HG03439 (cell line): ENCODE measurements at regions not wholly inside any gene's neighbourhood (a gene's known extent, or its start where the extent isn't known, plus 50 kb on each side); places are given as distances from the start of the nearest gene placed in this dataset.
"Not testable (repeated sequence)": the region's sequence is repeated elsewhere in the genome, so short reads cannot be mapped to it uniquely, and the experiment has no call there.

Source experiments
- ATAC-seq: cut with Tn5 transposase; IDR thresholded peaks from one replicate; pipeline ENCODE4 v1.9.1; 2021; ENCODE audit warnings: mild to moderate bottlenecking, moderate library complexity; ENCODE audit not compliant: unreplicated experiment

DNA sequence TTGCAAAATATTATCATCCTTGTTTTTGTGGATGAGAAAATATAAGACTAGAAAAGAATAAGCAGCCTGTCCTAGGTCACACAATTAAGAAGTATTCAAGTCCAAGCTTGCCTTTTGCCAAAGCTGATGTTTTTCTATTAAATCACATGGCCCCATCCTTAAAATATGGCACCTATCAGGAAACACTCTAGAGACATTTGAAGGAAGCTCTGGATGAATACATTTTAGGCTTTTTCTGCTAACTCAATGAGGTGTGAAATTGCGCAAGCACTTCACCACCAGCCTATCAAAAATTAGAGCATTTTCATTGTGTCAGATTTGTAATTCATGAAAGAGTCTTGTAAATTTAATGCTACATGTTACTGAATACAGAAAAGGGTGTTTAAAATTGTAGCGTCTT, 251.1 kb upstream of the MAD2L1 start:
- ATAC-seq: no peak

- no peak for ATAC-seq
Observed at GRCh38 chr4:120316416-120316815, 249.8 kb upstream of the MAD2L1 start.

GRCh38 chr4:120314969-120315368, 248.3 kb upstream of the MAD2L1 start:
- ATAC-seq: no peak

- no peak for ATAC-seq
Observed at GRCh38 chr4:120304801-120305200, 238.2 kb upstream of the MAD2L1 start.

DNA sequence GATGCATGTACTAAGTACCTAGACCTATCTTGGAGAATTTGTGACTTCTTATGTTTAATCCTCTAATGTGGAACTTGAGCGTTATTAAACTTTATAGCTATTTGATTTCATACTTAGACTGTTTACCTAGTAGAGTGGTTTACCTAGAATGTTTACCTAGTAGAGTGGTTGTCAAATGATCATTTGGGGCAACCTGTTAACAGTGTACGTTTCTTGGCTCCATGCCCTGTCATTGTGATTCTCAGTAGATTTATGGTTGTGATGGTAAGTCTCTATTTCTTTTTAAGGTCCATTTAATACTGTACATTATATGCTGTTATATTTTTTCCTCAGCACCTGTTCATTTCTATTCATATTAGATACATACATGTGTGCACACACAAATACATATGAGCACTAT, 233.0 kb upstream of the MAD2L1 start:
- ATAC-seq: no peak

GRCh38 chr4:120293341-120293740, 226.7 kb upstream of the MAD2L1 start:
- no peak for ATAC-seq

- no peak for ATAC-seq
Observed at GRCh38 chr4:120291541-120291940, 224.9 kb upstream of the MAD2L1 start.

GRCh38 chr4:120290553-120290952, 223.9 kb upstream of the MAD2L1 start:
- no peak for ATAC-seq

GRCh38 chr4:120286813-120287212, 220.2 kb upstream of the MAD2L1 start:
- no peak for ATAC-seq

DNA sequence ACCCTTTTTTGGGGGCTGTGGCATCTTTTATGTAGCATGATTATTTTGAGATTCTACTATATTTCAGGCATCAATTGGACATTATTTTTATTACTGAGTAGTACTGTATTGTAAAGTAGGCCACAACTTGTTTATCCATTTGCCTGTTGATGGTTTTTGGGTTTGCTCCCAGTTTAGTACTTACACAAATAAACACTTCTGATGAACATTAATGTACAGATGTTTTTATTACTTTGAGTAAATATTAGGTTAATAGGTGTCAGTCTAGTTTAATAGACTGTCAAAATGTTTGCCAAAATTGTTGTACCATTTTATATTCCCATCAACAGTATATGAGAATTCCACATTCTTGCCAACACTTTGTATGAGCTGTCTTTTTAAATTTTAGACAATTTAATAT, 214.9 kb upstream of the MAD2L1 start:
- ATAC-seq: no peak

- no peak for ATAC-seq
Observed at GRCh38 chr4:120277391-120277790, 210.7 kb upstream of the MAD2L1 start.

- no peak for ATAC-seq
Observed at GRCh38 chr4:120266602-120267001, 200.0 kb upstream of the MAD2L1 start.

DNA sequence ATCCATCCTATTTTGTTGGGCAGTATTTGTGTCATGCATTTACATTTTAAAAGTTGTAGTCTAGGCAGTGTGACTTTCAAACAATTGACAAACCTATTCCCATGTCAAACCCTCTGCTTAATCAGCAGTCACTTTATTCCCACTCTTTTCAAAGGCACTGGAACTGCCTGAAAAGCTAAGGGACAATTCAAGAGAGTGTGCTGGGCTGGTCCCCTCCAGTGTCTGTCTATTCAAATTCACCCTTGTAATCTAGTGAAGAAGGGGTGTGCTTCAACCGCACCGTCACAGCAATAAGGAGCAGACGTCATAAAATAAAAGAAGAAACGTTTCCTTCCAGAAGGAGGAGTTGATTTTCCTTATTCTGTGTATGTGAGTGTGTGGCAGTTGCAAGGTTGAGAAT, 197.0 kb upstream of the MAD2L1 start:
- no peak for ATAC-seq

- ATAC-seq: no peak
Observed at GRCh38 chr4:120261117-120261516, 194.5 kb upstream of the MAD2L1 start.

DNA sequence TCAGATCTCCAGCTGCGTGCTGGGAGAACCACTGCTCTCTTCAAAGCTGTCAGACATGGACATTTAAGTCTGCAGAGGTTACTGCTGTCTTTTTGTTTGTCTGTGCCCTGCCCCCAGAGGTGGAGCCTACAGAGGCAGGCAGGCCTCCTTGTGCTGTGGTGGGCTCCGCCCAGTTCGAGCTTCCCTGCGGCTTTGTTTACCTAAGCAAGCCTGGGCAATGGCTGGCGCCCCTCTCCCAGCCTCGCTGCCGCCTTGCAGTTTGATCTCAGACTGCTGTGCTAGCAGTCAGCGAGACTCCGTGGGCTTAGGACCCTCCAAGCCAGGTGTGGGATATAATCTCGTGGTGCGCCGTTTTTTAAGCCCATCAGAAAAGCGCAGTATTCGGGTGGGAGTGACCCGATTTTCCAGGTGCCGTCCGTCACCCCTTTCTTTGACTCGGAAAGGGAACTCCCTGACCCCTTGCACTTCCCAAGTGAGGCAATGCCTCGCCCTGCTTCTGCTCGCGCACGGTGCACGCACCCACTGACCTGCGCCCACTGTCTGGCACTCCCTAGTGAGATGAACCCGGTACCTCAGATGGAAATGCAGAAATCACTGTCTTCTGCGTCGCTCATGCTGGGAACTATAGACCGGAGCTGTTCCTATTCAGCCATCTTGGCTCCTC, 189.6 kb upstream of the MAD2L1 start:
- ATAC-seq: not testable (repeated sequence)

- no peak for ATAC-seq
Observed at GRCh38 chr4:120238277-120238973, 171.8 kb upstream of the MAD2L1 start.

GRCh38 chr4:120236873-120237272, 170.2 kb upstream of the MAD2L1 start:
- ATAC-seq: no peak

- ATAC-seq: no peak
Observed at GRCh38 chr4:120232050-120232449, 165.4 kb upstream of the MAD2L1 start.

GRCh38 chr4:120228086-120228485, 161.4 kb upstream of the MAD2L1 start:
- ATAC-seq: no peak

DNA sequence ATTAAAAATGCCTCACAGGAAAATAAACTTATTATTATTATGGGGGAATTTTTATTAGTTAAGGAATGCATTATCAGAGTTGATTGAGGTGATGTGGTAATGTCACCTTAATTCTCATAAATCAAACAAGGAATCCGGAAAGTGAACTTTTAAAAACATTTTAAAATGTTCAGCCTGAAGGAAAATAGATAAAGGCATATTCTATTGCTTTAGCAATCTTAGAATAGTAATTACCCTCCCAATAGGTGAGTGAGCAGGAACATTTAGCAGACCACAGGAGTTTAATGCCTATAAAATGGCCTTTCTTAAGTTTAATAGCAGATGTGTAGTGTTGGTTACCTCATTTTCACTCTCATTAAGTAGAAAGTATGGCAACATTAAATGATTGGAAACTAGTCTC, 160.9 kb upstream of the MAD2L1 start:
- no peak for ATAC-seq

DNA sequence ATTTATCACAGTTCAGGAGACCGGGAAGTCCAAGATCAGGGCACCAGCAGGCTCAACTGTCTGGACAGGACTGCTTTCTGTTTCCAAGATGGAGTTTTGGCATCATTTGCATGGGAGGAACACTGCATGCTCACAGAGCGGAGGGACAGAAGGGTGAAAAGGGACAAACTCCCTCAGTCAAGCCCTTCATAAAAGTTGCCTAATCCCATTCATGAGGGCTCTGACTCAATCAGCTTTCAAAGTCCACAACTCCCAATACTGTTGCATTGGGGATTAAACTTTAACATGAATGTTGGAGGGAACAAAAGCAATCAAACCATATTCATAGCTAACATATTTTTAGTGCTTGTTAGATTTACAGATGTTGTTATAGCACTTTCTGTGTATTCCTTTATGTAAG, 158.9 kb upstream of the MAD2L1 start:
- ATAC-seq: no peak

GRCh38 chr4:120218981-120219380, 152.3 kb upstream of the MAD2L1 start:
- ATAC-seq: no peak

GRCh38 chr4:120215350-120215749, 148.7 kb upstream of the MAD2L1 start:
- no peak for ATAC-seq
